MM.1S (cell line): ENCODE measurements at regions not wholly inside any gene's neighbourhood (a gene's known extent, or its start where the extent isn't known, plus 50 kb on each side); places are given as distances from the start of the nearest gene placed in this dataset.

ENCODE experiments used
- DNase-seq: peaks from one replicate; pipeline ENCODE4 v3.0.0-alpha.2; 2015
- H2AFZ ChIP-seq: fragments of 300-600 bp; sonication (generic); 2 replicates; pipeline ENCODE4 v1.6.0; 2016; ENCODE audit warnings: antibody characterized with exemption, low read length
- H3F3A ChIP-seq: fragments of 300-600 bp; sonication (generic); 2 replicates; pipeline ENCODE4 v1.6.1; 2016; ENCODE audit warnings: mild to moderate bottlenecking, antibody characterized with exemption, low read length, moderate library complexity, mixed read lengths; ENCODE audit not compliant: insufficient read depth
- H3K27ac ChIP-seq: fragments of 300-600 bp; sonication (generic); 2 replicates; pipeline ENCODE4 v1.5.1; 2016; ENCODE audit warnings: mild to moderate bottlenecking, low read length
- H3K27me3 ChIP-seq: fragments of 300-600 bp; sonication (generic); replicated peaks from 2 replicates; pipeline ENCODE4 v1.6.0; 2016; ENCODE audit warnings: low read length; ENCODE audit not compliant: insufficient read depth
- H3K36me3 ChIP-seq: fragments of 300-600 bp; sonication (generic); replicated peaks from 2 replicates; pipeline ENCODE4 v1.6.1; 2016; ENCODE audit warnings: mild to moderate bottlenecking, low read length, mixed read lengths; ENCODE audit not compliant: insufficient read depth
- H3K4me1 ChIP-seq: fragments of 300-600 bp; sonication (generic); 2 replicates; pipeline ENCODE4 v1.6.1; 2016; ENCODE audit warnings: low read length, mixed read lengths
- H3K4me2 ChIP-seq: fragments of 300-600 bp; sonication (generic); 2 replicates; pipeline ENCODE4 v1.6.0; 2016; ENCODE audit warnings: low read depth, low read length
- H3K4me3 ChIP-seq: fragments of 300-600 bp; sonication (generic); 2 replicates; pipeline ENCODE4 v1.5.1; 2016; ENCODE audit warnings: low read length, mixed read lengths
- H3K79me2 ChIP-seq: fragments of 300-600 bp; sonication (generic); 2 replicates; pipeline ENCODE4 v1.6.1; 2016; ENCODE audit warnings: mixed run types, low read length, mixed read lengths
- H3K9ac ChIP-seq: fragments of 300-600 bp; sonication (generic); 2 replicates; pipeline ENCODE4 v1.6.1; 2016; ENCODE audit warnings: low read length, mixed read lengths
- H3K9me2 ChIP-seq: fragments of 300-600 bp; sonication (generic); replicated peaks from 2 replicates; pipeline ENCODE4 v1.6.1; 2016; ENCODE audit warnings: mild to moderate bottlenecking, low read length, mixed read lengths; ENCODE audit not compliant: insufficient read depth
- H3K9me3 ChIP-seq: fragments of 300-600 bp; sonication (generic); replicated peaks from 2 replicates; pipeline ENCODE4 v1.6.1; 2016; ENCODE audit warnings: mild to moderate bottlenecking, low read length, mixed read lengths; ENCODE audit not compliant: insufficient read depth
- H4K20me1 ChIP-seq: fragments of 300-600 bp; sonication (generic); 2 replicates; pipeline ENCODE4 v1.6.1; 2016; ENCODE audit warnings: mild to moderate bottlenecking, low read length, moderate library complexity, mixed read lengths; ENCODE audit not compliant: insufficient read depth
- EZH2 ChIP-seq: fragments of 300-600 bp; sonication (generic); optimal IDR thresholded peaks from 2 replicates; pipeline ENCODE3; 2017; ENCODE audit warnings: low read depth, mild to moderate bottlenecking, antibody characterized with exemption, low read length, mixed read lengths
- EZH2phosphoT487 ChIP-seq: fragments of 300-600 bp; sonication (generic); IDR thresholded peaks from 2 replicates; pipeline ENCODE4 v1.6.1; 2018; ENCODE audit warnings: antibody characterized with exemption, low read length
- TF ChIP-seq, protein P1 (sequence below): fragments of 300-600 bp; sonication (generic); IDR thresholded peaks from 2 replicates; pipeline ENCODE4 v1.5.1; 2016; ENCODE audit warnings: antibody characterized with exemption, low read length, mixed read lengths

DNA sequence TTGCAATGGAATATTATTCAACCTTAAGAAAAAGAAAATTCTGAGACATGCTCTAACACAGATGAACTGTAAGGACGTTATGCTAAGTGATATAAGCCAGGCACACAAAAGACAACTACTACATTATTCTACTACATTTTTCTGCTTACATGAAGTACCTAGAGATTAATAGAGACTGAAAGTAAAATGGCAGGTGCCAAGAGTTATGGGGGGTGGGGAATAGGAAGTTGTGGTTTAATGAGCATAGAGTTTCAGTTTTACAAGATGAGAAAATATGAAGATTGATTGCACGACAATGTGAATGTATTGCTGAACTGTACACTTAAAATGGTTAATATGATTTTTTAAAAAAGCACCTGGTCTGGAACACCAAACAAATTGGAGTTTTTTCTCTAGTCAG, 1231.6 kb upstream of the DDX18 start:
- Histone ChIP-seq H3K27me3 (no peaks in the 10 kb centered on the region), H3K4me3 (no peak overlapping the region), H3K27ac (no peak overlapping the region), H3K9ac (no peak overlapping the region), H3K4me2 (peak overlapping the region; percentile 23; the same call in 1 of the 2 replicates), H3K4me1 (peaks cover 21% of the 10 kb centered on the region), H2AFZ (no peak overlapping the region), H3K36me3 (no peaks in the 10 kb centered on the region), H3K79me2 (no peaks in the 10 kb centered on the region), H3K9me3 (no peaks in the 10 kb centered on the region), H3K9me2 (no peaks in the 10 kb centered on the region), H3F3A (peaks cover 11% of the 10 kb centered on the region), H4K20me1 (no peaks in the 10 kb centered on the region)
- TF ChIP-seq EZH2 (no peak), EZH2phosphoT487 (no peak)
- TF ChIP-seq, protein P1, sequence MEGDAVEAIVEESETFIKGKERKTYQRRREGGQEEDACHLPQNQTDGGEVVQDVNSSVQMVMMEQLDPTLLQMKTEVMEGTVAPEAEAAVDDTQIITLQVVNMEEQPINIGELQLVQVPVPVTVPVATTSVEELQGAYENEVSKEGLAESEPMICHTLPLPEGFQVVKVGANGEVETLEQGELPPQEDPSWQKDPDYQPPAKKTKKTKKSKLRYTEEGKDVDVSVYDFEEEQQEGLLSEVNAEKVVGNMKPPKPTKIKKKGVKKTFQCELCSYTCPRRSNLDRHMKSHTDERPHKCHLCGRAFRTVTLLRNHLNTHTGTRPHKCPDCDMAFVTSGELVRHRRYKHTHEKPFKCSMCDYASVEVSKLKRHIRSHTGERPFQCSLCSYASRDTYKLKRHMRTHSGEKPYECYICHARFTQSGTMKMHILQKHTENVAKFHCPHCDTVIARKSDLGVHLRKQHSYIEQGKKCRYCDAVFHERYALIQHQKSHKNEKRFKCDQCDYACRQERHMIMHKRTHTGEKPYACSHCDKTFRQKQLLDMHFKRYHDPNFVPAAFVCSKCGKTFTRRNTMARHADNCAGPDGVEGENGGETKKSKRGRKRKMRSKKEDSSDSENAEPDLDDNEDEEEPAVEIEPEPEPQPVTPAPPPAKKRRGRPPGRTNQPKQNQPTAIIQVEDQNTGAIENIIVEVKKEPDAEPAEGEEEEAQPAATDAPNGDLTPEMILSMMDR = no peak
- DNase-seq = peak; percentile 89

DNA sequence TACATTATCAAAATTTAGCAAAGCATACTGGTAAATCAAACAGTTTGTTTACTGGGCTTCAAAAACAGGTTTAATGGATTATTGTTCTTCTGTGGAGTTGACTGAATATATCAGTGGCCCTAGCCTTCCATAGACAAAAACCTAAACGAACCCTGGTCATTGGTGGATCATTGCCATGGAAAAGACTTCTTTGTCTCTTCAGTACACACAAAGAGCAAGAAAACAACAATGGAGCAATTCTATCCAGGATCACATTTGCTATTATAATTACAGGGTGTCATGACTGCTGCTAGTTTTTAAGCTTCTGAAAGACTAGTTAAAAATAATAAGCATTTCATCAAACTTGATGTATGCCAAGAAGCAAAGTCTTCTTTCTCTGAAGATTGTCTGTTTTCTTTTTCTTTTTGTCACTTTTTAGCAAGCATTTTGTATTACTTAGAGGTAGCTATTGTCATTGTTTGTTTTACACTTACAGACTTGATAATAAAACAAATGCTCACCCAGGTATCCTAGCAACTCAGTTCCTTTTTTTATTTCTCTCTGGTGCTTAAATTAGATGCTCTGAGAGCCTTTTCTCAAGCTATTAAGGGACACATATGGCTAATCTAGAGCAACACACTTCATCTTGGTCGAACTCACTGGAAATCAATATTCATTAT, 1228.7 kb upstream of the DDX18 start:
- Histone ChIP-seq H4K20me1 (no peaks in the 10 kb centered on the region), H3K27ac (no peak overlapping the region), H3K9ac (no peak overlapping the region), H3K9me3 (no peaks in the 10 kb centered on the region), H3F3A (peaks cover 11% of the 10 kb centered on the region), H3K4me3 (no peak overlapping the region), H3K79me2 (no peaks in the 10 kb centered on the region), H3K27me3 (no peaks in the 10 kb centered on the region), H3K4me2 (no peak overlapping the region), H3K4me1 (peaks cover 21% of the 10 kb centered on the region), H2AFZ (no peak overlapping the region), H3K9me2 (no peaks in the 10 kb centered on the region), H3K36me3 (no peaks in the 10 kb centered on the region)
- TF ChIP-seq EZH2 (no peak), EZH2phosphoT487 (no peak)
- TF ChIP-seq, protein P1 = no peak
- no peak for DNase-seq

DNA sequence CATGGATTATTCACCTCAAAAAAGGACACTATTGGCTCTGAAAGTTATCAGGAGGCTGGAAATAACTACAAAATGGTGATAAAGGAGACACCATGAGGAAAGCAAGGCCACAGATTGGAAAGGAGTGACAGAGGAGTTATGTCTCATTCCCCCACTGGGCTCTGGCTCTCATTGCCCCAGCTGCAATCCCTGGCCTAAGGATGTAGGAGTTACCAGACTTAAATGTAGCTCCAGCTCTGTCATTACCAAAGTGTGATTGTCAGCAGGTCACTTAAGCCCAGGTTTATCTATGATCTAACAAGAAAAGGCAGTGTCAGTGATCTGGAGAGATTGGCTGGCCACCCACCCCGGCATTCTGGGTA, 1228.2 kb upstream of the DDX18 start:
- H3K4me1 ChIP-seq = peaks cover 21% of the 10 kb centered on the region
- H3K4me2 ChIP-seq = no peak overlapping the region
- H3K9me3 ChIP-seq = no peaks in the 10 kb centered on the region
- H3K27me3 ChIP-seq = no peaks in the 10 kb centered on the region
- TF ChIP-seq EZH2 (no peak), EZH2phosphoT487 (no peak)
- TF ChIP-seq, protein P1 = no peak
- H3K36me3 ChIP-seq = no peaks in the 10 kb centered on the region
- no peak overlapping the region for H3K4me3 ChIP-seq
- H3K9ac ChIP-seq = no peak overlapping the region
- H3F3A ChIP-seq = peaks cover 11% of the 10 kb centered on the region
- no peaks in the 10 kb centered on the region for H3K79me2 ChIP-seq
- H3K9me2 ChIP-seq = no peaks in the 10 kb centered on the region
- DNase-seq = no peak
- H4K20me1 ChIP-seq = no peaks in the 10 kb centered on the region
- no peak overlapping the region for H2AFZ ChIP-seq
- no peak overlapping the region for H3K27ac ChIP-seq
